ENCODE measurements at regions not wholly inside any gene's neighbourhood (a gene's known extent, or its start where the extent isn't known, plus 50 kb on each side); places are given as distances from the start of the nearest gene placed in this dataset.

GRCh38 chr3:40639006-40639405 is 114.2 kb downstream of the ZNF621 start:
- Histone ChIP-seq H4K20me1 (ENCODE audit: insufficient read depth, low read length) (no peaks in the 10 kb centered on the region), H3K4me2 (ENCODE audit: insufficient read depth, low read length) (no peak overlapping the region), H2AFZ (ENCODE audit: low read length) (no peak overlapping the region), H3K79me2 (ENCODE audit: insufficient read depth, low read length) (no peaks in the 10 kb centered on the region), H3K4me1 (ENCODE audit: insufficient read depth, low read length) (no peaks in the 10 kb centered on the region), H3K4me3 (ENCODE audit: insufficient read depth, low read length) (no peak overlapping the region), H3K27me3 (ENCODE audit: insufficient read depth, low read length) (no peaks in the 10 kb centered on the region), H3K27ac (ENCODE audit: low read depth, low read length) (no peak overlapping the region), H3K9me3 (ENCODE audit: low read depth, low read length) (no peaks in the 10 kb centered on the region), H3K36me3 (ENCODE audit: insufficient read depth, low read length) (no peaks in the 10 kb centered on the region)
- no peak for TF ChIP-seq CTCF (IDR thresholded peaks at IDR 0.05; ENCODE audit: extremely low read depth, low read depth, low read length)
- no peak for DNase-seq (ENCODE audit: insufficient read length, low spot score, missing footprints)

- no peaks in the 10 kb centered on the region for H3K36me3 ChIP-seq (ENCODE audit: insufficient read depth, low read length)
- no peak for TF ChIP-seq CTCF (IDR thresholded peaks at IDR 0.05; ENCODE audit: extremely low read depth, low read depth, low read length)
- H4K20me1 ChIP-seq (ENCODE audit: insufficient read depth, low read length) = no peaks in the 10 kb centered on the region
- DNase-seq (ENCODE audit: insufficient read length, low spot score, missing footprints) = no peak
- H2AFZ ChIP-seq (ENCODE audit: low read length) = no peak overlapping the region
- H3K4me1 ChIP-seq (ENCODE audit: insufficient read depth, low read length) = no peaks in the 10 kb centered on the region
- H3K27ac ChIP-seq (ENCODE audit: low read depth, low read length) = no peak overlapping the region
- H3K4me3 ChIP-seq (ENCODE audit: insufficient read depth, low read length) = no peak overlapping the region
- no peak overlapping the region for H3K4me2 ChIP-seq (ENCODE audit: insufficient read depth, low read length)
- no peaks in the 10 kb centered on the region for H3K9me3 ChIP-seq (ENCODE audit: low read depth, low read length)
- no peaks in the 10 kb centered on the region for H3K79me2 ChIP-seq (ENCODE audit: insufficient read depth, low read length)
- H3K27me3 ChIP-seq (ENCODE audit: insufficient read depth, low read length) = no peaks in the 10 kb centered on the region
These were observed 118.1 kb downstream of the ZNF621 start for GRCh38 chr3:40642812-40643211.

- Histone ChIP-seq H3K4me3 (ENCODE audit: insufficient read depth, low read length) (no peak overlapping the region), H3K27me3 (ENCODE audit: insufficient read depth, low read length) (no peaks in the 10 kb centered on the region), H3K36me3 (ENCODE audit: insufficient read depth, low read length) (no peaks in the 10 kb centered on the region), H3K79me2 (ENCODE audit: insufficient read depth, low read length) (no peaks in the 10 kb centered on the region), H3K9me3 (ENCODE audit: low read depth, low read length) (no peaks in the 10 kb centered on the region), H2AFZ (ENCODE audit: low read length) (no peak overlapping the region), H3K4me1 (ENCODE audit: insufficient read depth, low read length) (no peaks in the 10 kb centered on the region), H3K4me2 (ENCODE audit: insufficient read depth, low read length) (no peak overlapping the region), H3K27ac (ENCODE audit: low read depth, low read length) (no peak overlapping the region), H4K20me1 (ENCODE audit: insufficient read depth, low read length) (no peaks in the 10 kb centered on the region)
- TF ChIP-seq CTCF (IDR thresholded peaks at IDR 0.05; ENCODE audit: extremely low read depth, low read depth, low read length) = no peak
- DNase-seq (ENCODE audit: insufficient read length, low spot score, missing footprints) = no peak
These were observed 121.1 kb downstream of the ZNF621 start for GRCh38 chr3:40645883-40646282.

GRCh38 chr3:40649346-40649745 is 124.6 kb downstream of the ZNF621 start:
- no peaks in the 10 kb centered on the region for H3K9me3 ChIP-seq (ENCODE audit: low read depth, low read length)
- no peak overlapping the region for H3K4me3 ChIP-seq (ENCODE audit: insufficient read depth, low read length)
- no peak overlapping the region for H2AFZ ChIP-seq (ENCODE audit: low read length)
- H3K36me3 ChIP-seq (ENCODE audit: insufficient read depth, low read length) = no peaks in the 10 kb centered on the region
- no peak overlapping the region for H3K4me2 ChIP-seq (ENCODE audit: insufficient read depth, low read length)
- H4K20me1 ChIP-seq (ENCODE audit: insufficient read depth, low read length) = no peaks in the 10 kb centered on the region
- no peak for DNase-seq (ENCODE audit: insufficient read length, low spot score, missing footprints)
- no peaks in the 10 kb centered on the region for H3K4me1 ChIP-seq (ENCODE audit: insufficient read depth, low read length)
- no peaks in the 10 kb centered on the region for H3K79me2 ChIP-seq (ENCODE audit: insufficient read depth, low read length)
- H3K27ac ChIP-seq (ENCODE audit: low read depth, low read length) = no peak overlapping the region
- TF ChIP-seq CTCF (IDR thresholded peaks at IDR 0.05; ENCODE audit: extremely low read depth, low read depth, low read length) = no peak
- H3K27me3 ChIP-seq (ENCODE audit: insufficient read depth, low read length) = no peaks in the 10 kb centered on the region
